ENCODE measurements at regions not wholly inside any gene's neighbourhood (a gene's known extent, or its start where the extent isn't known, plus 50 kb on each side); places are given as distances from the start of the nearest gene placed in this dataset.

DNA sequence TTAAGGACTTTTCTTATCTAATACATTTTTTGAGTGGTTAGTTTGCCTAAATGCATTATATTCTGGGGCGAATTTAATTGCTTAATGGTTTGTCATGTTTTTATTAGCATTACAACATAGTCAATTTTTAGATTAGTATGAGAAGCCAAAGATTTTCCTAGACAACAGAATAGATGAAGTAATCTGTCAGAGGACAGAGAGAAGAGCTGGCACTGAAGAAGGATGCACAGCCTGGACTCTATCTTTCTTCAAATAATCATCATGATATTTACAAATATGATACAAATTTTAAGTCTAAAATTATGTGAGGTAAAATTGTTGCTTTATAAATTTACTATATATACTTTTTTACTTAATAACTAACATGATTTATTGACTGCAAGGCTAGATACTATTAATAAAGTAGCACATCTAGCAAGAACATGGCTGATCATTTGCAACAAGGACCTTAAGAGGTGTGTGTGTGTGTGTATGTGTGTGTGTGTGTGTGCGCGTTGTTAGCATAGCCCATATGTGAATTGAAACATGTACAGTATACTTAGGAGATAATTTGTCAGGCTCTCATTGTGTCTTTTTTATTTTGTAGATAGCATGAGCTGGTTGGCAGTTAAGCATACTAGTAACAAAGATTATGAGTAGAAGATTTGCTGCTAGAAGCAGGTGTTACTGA, 752.2 kb downstream of the DCDC2C start:
- DNase-seq (ENCODE audit: extremely low read depth, low read depth, low spot score), result no peak

GRCh38 chr2:4464634-4465266, 761.4 kb downstream of the DCDC2C start:
- DNase-seq (ENCODE audit: extremely low read depth, low read depth, low spot score), result no peak

GRCh38 chr2:4465671-4466070, 762.3 kb downstream of the DCDC2C start:
- DNase-seq (ENCODE audit: extremely low read depth, low read depth, low spot score), result no peak

DNA sequence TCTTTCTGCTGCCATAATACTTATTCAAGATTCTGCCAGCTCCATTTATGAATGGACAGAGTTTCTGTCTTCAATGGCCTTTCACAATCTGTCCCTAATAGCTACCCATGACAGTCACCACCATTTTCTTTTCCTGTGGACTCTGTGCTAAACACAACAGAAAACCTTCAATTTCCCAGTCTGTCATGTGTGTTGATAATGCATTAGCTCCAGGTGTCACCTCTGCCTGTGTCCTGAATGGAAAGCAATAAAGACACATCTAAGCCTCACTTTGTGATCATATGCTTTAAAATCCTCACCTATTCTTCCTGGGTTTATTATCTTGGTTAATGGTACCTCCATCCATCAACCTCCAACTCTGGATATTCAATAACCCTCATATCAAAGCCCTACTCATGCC, 772.2 kb downstream of the DCDC2C start:
- DNase-seq (ENCODE audit: extremely low read depth, low read depth, low spot score), result no peak

DNA sequence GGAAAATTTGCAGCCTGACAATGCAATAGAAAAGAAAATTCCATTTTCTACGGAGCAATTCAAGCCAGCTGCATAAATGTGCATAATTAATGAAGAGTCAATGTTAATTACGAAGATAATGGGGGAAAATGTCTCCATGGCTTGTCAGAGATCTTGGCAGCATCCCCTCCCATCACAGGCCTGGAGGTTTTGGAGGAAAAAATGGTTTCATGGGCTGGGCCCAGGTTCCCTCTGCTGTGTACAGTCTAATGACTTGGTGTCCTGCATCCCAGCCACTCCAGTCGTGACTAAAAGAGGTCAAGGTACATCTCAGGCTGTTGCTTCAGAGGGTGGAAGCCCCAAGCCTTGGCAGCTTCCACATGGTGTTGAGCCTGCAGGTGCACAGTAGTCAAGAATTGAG, 779.7 kb downstream of the DCDC2C start:
- DNase-seq (ENCODE audit: extremely low read depth, low read depth, low spot score), result no peak

GRCh38 chr2:4486971-4487370, 783.6 kb downstream of the DCDC2C start:
- no peak for DNase-seq (ENCODE audit: extremely low read depth, low read depth, low spot score)

DNA sequence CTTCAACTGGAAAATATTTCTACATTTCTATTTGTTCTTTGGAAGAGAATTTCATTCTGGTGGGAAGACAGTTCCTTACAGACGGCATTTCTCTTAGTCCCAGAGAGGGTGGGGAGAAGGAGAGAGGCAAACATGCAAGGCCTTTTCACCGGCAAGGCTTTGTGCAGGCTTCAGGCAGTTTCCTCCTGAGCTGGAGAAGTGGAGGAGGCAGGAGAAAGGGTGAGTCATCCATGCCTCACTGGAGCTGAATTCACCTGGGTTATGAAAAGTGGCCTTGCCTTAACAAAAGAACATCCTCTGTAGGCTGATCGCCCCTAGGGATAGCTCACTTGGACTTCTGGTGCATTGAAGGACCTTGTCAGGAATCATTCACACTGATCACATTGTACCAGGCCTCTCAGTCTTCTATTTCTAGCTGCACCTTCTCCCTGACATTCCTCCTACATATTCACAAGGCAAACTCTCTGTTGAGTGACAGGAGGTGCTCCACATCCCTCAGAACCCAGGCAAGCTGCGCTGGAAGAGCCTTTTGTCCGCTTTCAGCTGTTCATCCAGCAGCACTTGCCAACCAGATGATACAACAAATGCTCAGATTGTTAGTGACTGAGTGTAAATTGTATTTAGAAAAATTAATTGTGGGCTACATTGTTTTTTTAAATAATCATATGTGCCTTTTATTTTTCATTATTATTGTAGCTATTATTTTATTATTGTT, 796.1 kb downstream of the DCDC2C start:
- peak; percentile 14 for DNase-seq (ENCODE audit: extremely low read depth, low read depth, low spot score)

DNA sequence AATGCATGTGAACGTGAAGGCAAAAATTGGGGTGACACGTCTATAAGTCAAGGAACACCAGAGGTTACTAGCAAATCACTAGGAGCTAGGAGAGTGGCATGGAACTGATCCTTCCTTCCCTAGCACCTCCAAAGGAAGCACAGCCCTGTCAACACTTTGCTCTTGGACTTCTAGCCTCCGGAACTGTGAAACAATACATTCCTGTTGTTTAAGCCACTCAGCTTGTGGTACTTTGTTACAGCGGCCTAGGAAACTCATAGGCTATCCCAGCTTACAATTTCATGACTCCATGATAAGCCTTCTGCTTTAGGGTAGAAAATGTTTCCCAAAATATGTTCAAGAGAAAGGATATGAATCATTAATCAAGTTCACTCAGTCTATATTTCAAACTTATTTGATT, 798.1 kb downstream of the DCDC2C start:
- peak; percentile 56 for DNase-seq (ENCODE audit: extremely low read depth, low read depth, low spot score)

GRCh38 chr2:4502230-4502843, 799.0 kb downstream of the DCDC2C start:
- DNase-seq (ENCODE audit: extremely low read depth, low read depth, low spot score), result peak; percentile 51

GRCh38 chr2:4507661-4508060, 804.3 kb downstream of the DCDC2C start:
- no peak for DNase-seq (ENCODE audit: extremely low read depth, low read depth, low spot score)

- no peak for DNase-seq (ENCODE audit: extremely low read depth, low read depth, low spot score)
These were observed 812.7 kb downstream of the DCDC2C start for GRCh38 chr2:4515871-4516761.

DNA sequence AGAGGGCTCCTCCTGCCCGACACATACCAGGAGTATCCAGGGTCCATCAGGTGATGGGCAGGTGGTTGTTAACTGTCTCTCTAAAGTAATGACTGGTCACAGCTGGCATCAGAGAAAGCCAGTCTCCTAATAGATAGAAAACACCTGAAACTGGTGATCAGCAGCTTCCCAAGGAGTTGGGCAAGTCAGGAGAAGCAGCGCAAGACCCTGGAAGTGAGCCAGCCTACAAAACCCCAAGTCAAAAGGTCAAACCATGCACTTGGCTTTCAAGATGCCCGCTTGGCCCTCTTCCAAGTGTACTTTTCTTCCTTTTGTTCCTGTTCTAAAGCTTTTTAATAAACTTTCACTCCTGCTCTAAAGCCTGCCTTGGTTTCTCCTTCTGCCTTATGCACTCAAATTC, 815.2 kb downstream of the DCDC2C start:
- no peak for DNase-seq (ENCODE audit: extremely low read depth, low read depth, low spot score)

- no peak for DNase-seq (ENCODE audit: extremely low read depth, low read depth, low spot score)
These were observed 819.4 kb downstream of the DCDC2C start for GRCh38 chr2:4522498-4523421.

DNA sequence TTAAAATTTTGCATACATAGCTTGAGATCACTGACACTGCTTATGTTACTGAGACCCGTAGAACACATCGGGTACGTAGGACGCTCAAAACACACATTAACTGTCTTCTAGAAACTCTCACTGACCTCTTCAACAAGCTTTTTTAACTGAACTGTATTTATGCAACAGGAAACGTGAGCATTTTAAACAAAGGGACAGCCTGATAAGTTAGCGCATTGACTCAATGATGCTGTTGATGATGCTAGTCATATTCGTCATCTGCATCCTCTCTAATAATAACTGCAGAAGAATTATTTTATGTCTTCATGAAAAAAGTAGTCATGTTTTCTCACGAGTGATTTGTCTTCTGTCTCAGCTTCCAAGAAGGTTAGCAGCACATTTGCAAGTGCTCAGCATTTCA, 824.0 kb downstream of the DCDC2C start:
- DNase-seq (ENCODE audit: extremely low read depth, low read depth, low spot score), result no peak

- DNase-seq (ENCODE audit: extremely low read depth, low read depth, low spot score), result no peak
These were observed 824.9 kb downstream of the DCDC2C start for GRCh38 chr2:4528246-4528645.

DNA sequence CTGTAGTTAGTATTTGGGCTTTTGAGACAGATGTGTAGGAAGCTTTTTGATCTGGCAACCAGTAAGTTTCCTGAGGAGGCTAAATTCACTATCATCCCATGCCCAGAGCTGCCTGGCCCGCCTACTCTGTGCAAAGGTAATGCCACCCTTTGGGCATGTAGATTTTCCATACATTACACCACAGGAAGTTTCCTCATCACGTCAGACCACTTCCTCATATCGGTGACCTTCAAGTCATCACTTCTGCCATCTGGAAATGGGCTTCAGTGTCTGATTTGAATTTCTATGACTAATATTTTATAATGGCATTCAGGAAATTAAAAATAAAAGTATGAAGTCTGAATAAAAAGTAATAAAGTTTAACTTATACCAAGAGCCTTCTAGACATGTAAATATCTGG, 825.4 kb downstream of the DCDC2C start:
- no peak for DNase-seq (ENCODE audit: extremely low read depth, low read depth, low spot score)

- DNase-seq (ENCODE audit: extremely low read depth, low read depth, low spot score), result no peak
These were observed 826.4 kb downstream of the DCDC2C start for GRCh38 chr2:4529738-4530137.

DNA sequence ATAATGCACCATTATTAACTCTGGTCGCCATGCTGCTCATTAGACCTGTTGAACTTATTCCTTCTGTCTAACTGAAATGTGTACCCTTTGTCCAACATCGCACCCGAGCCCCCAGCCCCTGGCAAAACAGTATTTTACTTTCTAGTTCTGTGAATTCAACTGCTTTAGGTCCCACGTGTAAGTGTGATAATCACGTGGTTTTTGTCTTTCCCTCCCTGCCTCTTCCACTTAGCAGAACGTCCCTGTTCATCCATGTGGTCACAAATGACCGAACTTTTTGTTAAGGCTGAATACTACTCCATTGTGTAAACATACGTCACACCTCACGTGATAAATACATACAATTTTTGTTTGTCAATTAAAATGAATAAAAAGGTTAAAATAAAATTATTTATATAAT, 826.9 kb downstream of the DCDC2C start:
- no peak for DNase-seq (ENCODE audit: extremely low read depth, low read depth, low spot score)

DNA sequence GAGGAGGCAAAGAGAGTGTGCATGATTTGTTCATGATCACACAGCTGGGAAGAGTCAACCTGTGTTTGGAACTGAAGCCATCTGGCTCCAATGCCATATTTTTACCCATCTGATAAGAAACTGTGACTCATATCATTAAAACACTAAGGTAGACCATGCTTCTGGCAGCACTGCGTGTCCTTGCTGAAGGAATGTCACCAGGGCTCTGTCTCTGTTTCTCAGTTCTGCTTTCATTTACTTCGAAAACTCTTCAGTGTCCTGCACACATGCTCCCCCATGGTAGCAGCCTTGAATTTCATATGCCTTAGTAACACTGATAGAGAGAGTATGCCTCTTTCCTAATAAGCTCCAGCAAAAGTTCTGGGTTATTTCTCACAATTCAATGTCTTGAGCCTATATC, 830.4 kb downstream of the DCDC2C start:
- DNase-seq (ENCODE audit: extremely low read depth, low read depth, low spot score), result no peak

DNA sequence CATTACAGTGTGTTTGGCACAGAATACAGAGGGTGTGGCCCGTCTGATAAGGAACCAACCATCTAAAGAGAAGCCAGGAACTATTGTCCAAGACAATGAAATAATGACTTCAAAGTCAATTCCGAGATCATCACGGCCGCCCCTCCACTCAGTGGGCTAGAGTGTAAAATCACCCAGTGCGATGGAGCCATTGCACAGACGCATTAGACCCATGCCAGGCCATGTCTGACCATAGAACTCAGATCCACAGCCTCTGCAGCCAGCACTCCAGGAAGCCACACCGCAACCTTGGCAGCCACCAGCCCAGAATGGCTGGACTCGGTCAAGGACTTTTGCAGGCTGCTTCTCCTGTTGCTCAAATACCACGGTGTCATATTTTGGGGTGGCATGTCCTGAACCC, 835.7 kb downstream of the DCDC2C start:
- no peak for DNase-seq (ENCODE audit: extremely low read depth, low read depth, low spot score)

Data from glomerular endothelial cell (primary cell).